MCF 10A (cell line): ENCODE measurements at regions not wholly inside any gene's neighbourhood (a gene's known extent, or its start where the extent isn't known, plus 50 kb on each side); places are given as distances from the start of the nearest gene placed in this dataset.
A peak's percentile ranks its signal among the peaks of the same experiment; 100 is the strongest.
"Not testable (repeated sequence)": the region's sequence is repeated elsewhere in the genome, so short reads cannot be mapped to it uniquely, and the experiment has no call there.

ENCODE experiments used
- BruUV-seq: library from RNA; stranded (reverse); fragments of 400-500 nt; replicated peaks from 2 replicates; lab custom pipeline; 2021; lab: Mats Ljungman, UMichigan
- CTCF ChIA-PET: fragments of 300-600 bp; sonication (Branson Sonifier 250); formaldehyde crosslinking; extraction: SDS; loops from one replicate; lab custom pipeline; 2021; ENCODE audit warnings: antibody characterized with exemption, inconsistent platforms; lab: Yijun Ruan, JAX
- POLR2A ChIA-PET: fragments of 300-600, 350-650 bp; sonication (Branson Sonifier 250); formaldehyde crosslinking; extraction: SDS; loops from one replicate; lab custom pipeline; 2020; ENCODE audit warnings: antibody characterized with exemption, inconsistent platforms; lab: Yijun Ruan, JAX
- DNase-seq: peaks from one replicate; pipeline ENCODE4 v3.0.0-alpha.2; 2018; ENCODE audit not compliant: unreplicated experiment
- H3K27ac Mint-ChIP-seq: one replicate; pipeline ENCODE4 v1.8.0; 2022; ENCODE audit warnings: mild to moderate bottlenecking, low read depth, mixed read lengths; ENCODE audit not compliant: unreplicated experiment
- H3K27me3 Mint-ChIP-seq: one replicate; pipeline ENCODE4 v1.8.0; 2022; ENCODE audit warnings: mixed read lengths; ENCODE audit not compliant: insufficient read depth, unreplicated experiment
- H3K36me3 Mint-ChIP-seq: one replicate; pipeline ENCODE4 v1.8.0; 2022; ENCODE audit warnings: mild to moderate bottlenecking, moderate library complexity, mixed read lengths; ENCODE audit not compliant: insufficient read depth, unreplicated experiment
- H3K4me1 Mint-ChIP-seq: one replicate; pipeline ENCODE4 v1.8.0; 2022; ENCODE audit warnings: mixed read lengths; ENCODE audit not compliant: insufficient read depth, unreplicated experiment
- H3K4me3 Mint-ChIP-seq: one replicate; pipeline ENCODE4 v1.8.0; 2022; ENCODE audit warnings: mild to moderate bottlenecking, moderate library complexity, mixed read lengths; ENCODE audit not compliant: unreplicated experiment
- H3K9me3 Mint-ChIP-seq: one replicate; pipeline ENCODE4 v1.8.0; 2022; ENCODE audit warnings: mixed read lengths; ENCODE audit not compliant: unreplicated experiment
- CTCF ChIP-seq: fragments of 200-600 bp; IDR thresholded peaks from one replicate; pipeline ENCODE4 v1.8.0; 2022; ENCODE audit warnings: antibody characterized with exemption, mild to moderate bottlenecking; ENCODE audit not compliant: unreplicated experiment
- intact Hi-C: fragments of 100-400 bp; cut with micrococcal nuclease; formaldehyde crosslinking; loops from 2 replicates; pipeline ENCODE4 v1.14.1; 2022

GRCh38 chr4:118587116-118587831, 97.9 kb upstream of the METTL14 start:
- TF ChIP-seq CTCF: no peak

GRCh38 chr4:118587946-118588345, 97.2 kb upstream of the METTL14 start:
- H3K9me3 Mint-ChIP-seq: no peaks in the 10 kb centered on the region
- no peak overlapping the region for H3K27ac Mint-ChIP-seq
- POLR2A ChIA-PET: no interaction called here
- no peak for TF ChIP-seq CTCF
- peaks cover 5% of the 10 kb centered on the region for H3K36me3 Mint-ChIP-seq
- no peak overlapping the region for H3K4me3 Mint-ChIP-seq
- CTCF ChIA-PET: no interaction called here
- no peak for DNase-seq
- intact Hi-C loops: no loop called here
- no peaks in the 10 kb centered on the region for H3K4me1 Mint-ChIP-seq
- H3K27me3 Mint-ChIP-seq: no peaks in the 10 kb centered on the region
- BruUV-seq: no TSS peak

More at GRCh38 chr4:118587116-118587831, 97.9 kb upstream of the METTL14 start:
- ChIA-PET POLR2A (no interaction called here), CTCF (no interaction called here)
- H3K27me3 Mint-ChIP-seq: no peaks in the 10 kb centered on the region
- BruUV-seq: no TSS peak
- H3K4me3 Mint-ChIP-seq: no peak overlapping the region
- no peaks in the 10 kb centered on the region for H3K9me3 Mint-ChIP-seq
- intact Hi-C loops: no loop called here
- H3K36me3 Mint-ChIP-seq: peaks cover 5% of the 10 kb centered on the region
- DNase-seq: no peak
- no peaks in the 10 kb centered on the region for H3K4me1 Mint-ChIP-seq
- H3K27ac Mint-ChIP-seq: no peak overlapping the region

GRCh38 chr4:118589471-118590055, 95.6 kb upstream of the METTL14 start:
- Mint-ChIP-seq H3K27me3 (no peaks in the 10 kb centered on the region), H3K9me3 (no peaks in the 10 kb centered on the region), H3K36me3 (peaks cover 9% of the 10 kb centered on the region), H3K4me1 (no peaks in the 10 kb centered on the region), H3K27ac (no peak overlapping the region), H3K4me3 (no peak overlapping the region)
- ChIA-PET CTCF (interaction anchor here (0.7 to 0.9 kb wide), 4 partner anchors 8 to 237 kb away, joined by 3 to 4 read pairs (median 3); partner anchors contain the start of gene PRSS12), POLR2A (interaction anchor here (0.9 kb wide), 1 partner anchor 96 kb away, joined by 4 read pairs; the partner anchor contains the start of gene METTL14)
- no peak for TF ChIP-seq CTCF
- intact Hi-C loops: no loop called here
- BruUV-seq: no TSS peak
- no peak for DNase-seq

- CTCF ChIA-PET: interaction anchor here (0.6 to 0.7 kb wide), 2 partner anchors 144 to 349 kb away, joined by 3 to 4 read pairs; no protein-coding TSS in a partner anchor
- intact Hi-C loops: not testable (repeated sequence)
Measured at GRCh38 chr4:118591339-118592046, 93.7 kb upstream of the METTL14 start.

GRCh38 chr4:118592289-118592688, 92.9 kb upstream of the METTL14 start:
- H3K27me3 Mint-ChIP-seq, H3K27ac Mint-ChIP-seq, intact Hi-C loops, CTCF ChIA-PET, DNase-seq, H3K4me1 Mint-ChIP-seq, H3K9me3 Mint-ChIP-seq, BruUV-seq: not testable (repeated sequence)
- POLR2A ChIA-PET: interaction anchor here (1.0 kb wide), 1 partner anchor 93 kb away, joined by 9 read pairs; the partner anchor contains the start of gene METTL14
- peak overlapping the region; percentile 80 for H3K4me3 Mint-ChIP-seq
- H3K36me3 Mint-ChIP-seq: peaks cover 11% of the 10 kb centered on the region

More at GRCh38 chr4:118591339-118592046, 93.7 kb upstream of the METTL14 start:
- POLR2A ChIA-PET: interaction anchor here (1.0 to 1.1 kb wide), 2 partner anchors 94 to 308 kb away, joined by 3 to 9 read pairs; partner anchors contain the start of gene METTL14
- not testable (repeated sequence) for H3K9me3 Mint-ChIP-seq, H3K27me3 Mint-ChIP-seq, H3K4me1 Mint-ChIP-seq
- Mint-ChIP-seq H3K27ac (peak overlapping the region; percentile 87), H3K4me3 (peak overlapping the region; percentile 80), H3K36me3 (peaks cover 11% of the 10 kb centered on the region)
- TSS peak; percentile 73 for BruUV-seq
- peak; percentile 90 for DNase-seq

GRCh38 chr4:118595883-118596282, 89.3 kb upstream of the METTL14 start:
- H3K9me3 Mint-ChIP-seq, CTCF ChIA-PET, BruUV-seq, H3K27ac Mint-ChIP-seq, POLR2A ChIA-PET, DNase-seq, intact Hi-C loops, H3K27me3 Mint-ChIP-seq, H3K4me3 Mint-ChIP-seq, H3K4me1 Mint-ChIP-seq: not testable (repeated sequence)
- peaks cover 28% of the 10 kb centered on the region for H3K36me3 Mint-ChIP-seq
